Astrocyte (in vitro differentiated cells and primary cell): ENCODE measurements at regions not wholly inside any gene's neighbourhood (a gene's known extent, or its start where the extent isn't known, plus 50 kb on each side); places are given as distances from the start of the nearest gene placed in this dataset.

ENCODE experiments used
- DNase-seq: peaks from one replicate; pipeline ENCODE4 v3.0.0-alpha.2; 2010; ENCODE audit warnings: low read depth
- FAIRE-seq: peaks from 2 replicates; lab custom pipeline; 2011; peaks lifted over from hg19 to GRCh38; lab: Jason Lieb, UNC
- H2AFZ ChIP-seq: 2 replicates; pipeline ENCODE4 v1.6.0; 2012; ENCODE audit warnings: low read depth, low read length, inconsistent platforms
- H3K27ac ChIP-seq: 2 replicates; pipeline ENCODE4 v1.5.1; 2011; ENCODE audit warnings: low read depth, low read length, inconsistent platforms
- H3K27me3 ChIP-seq: 2 replicates; pipeline ENCODE4 v1.6.0; 2011; ENCODE audit warnings: low read length, inconsistent platforms; ENCODE audit not compliant: insufficient read depth
- H3K36me3 ChIP-seq: 2 replicates; pipeline ENCODE4 v1.5.1; 2011; ENCODE audit warnings: low read length, inconsistent platforms; ENCODE audit not compliant: insufficient read depth
- H3K4me1 ChIP-seq: 2 replicates; pipeline ENCODE4 v1.5.1; 2011; ENCODE audit warnings: low read length, inconsistent platforms; ENCODE audit not compliant: insufficient read depth
- H3K4me2 ChIP-seq: 2 replicates; pipeline ENCODE4 v1.6.0; 2012; ENCODE audit warnings: low read length, inconsistent platforms
- H3K4me3 ChIP-seq: 2 replicates; pipeline ENCODE4 v1.5.1; 2011; ENCODE audit warnings: low read depth, mild to moderate bottlenecking, low read length, inconsistent platforms; ENCODE audit not compliant: insufficient read depth
- H3K79me2 ChIP-seq: 2 replicates; pipeline ENCODE4 v1.6.0; 2012; ENCODE audit warnings: mild to moderate bottlenecking, low read length, inconsistent platforms; ENCODE audit not compliant: insufficient read depth
- H3K9ac ChIP-seq: 2 replicates; pipeline ENCODE4 v1.6.0; 2012; ENCODE audit warnings: mild to moderate bottlenecking, low read length, inconsistent platforms
- H3K9me3 ChIP-seq: 2 replicates; pipeline ENCODE4 v1.5.1; 2012; ENCODE audit warnings: low read depth, mild to moderate bottlenecking, low read length, inconsistent platforms; ENCODE audit not compliant: insufficient read depth
- H4K20me1 ChIP-seq: 2 replicates; pipeline ENCODE4 v1.6.0; 2012; ENCODE audit warnings: low read length, inconsistent platforms; ENCODE audit not compliant: insufficient read depth
- H3K27ac Mint-ChIP-seq: one replicate; pipeline ENCODE4 v1.8.0; 2021; ENCODE audit warnings: mild to moderate bottlenecking, mixed read lengths; ENCODE audit not compliant: unreplicated experiment
- H3K27me3 Mint-ChIP-seq: one replicate; pipeline ENCODE4 v1.8.0; 2021; ENCODE audit warnings: low read depth, mixed read lengths; ENCODE audit not compliant: unreplicated experiment
- H3K36me3 Mint-ChIP-seq: one replicate; pipeline ENCODE4 v1.8.0; 2021; ENCODE audit warnings: low read depth, mixed read lengths; ENCODE audit not compliant: unreplicated experiment
- H3K4me1 Mint-ChIP-seq: one replicate; pipeline ENCODE4 v1.8.0; 2021; ENCODE audit warnings: low read depth, mixed read lengths; ENCODE audit not compliant: unreplicated experiment
- H3K4me3 Mint-ChIP-seq: one replicate; pipeline ENCODE4 v1.8.0; 2021; ENCODE audit warnings: mild to moderate bottlenecking, moderate library complexity, mixed read lengths; ENCODE audit not compliant: unreplicated experiment
- H3K9me3 Mint-ChIP-seq: one replicate; pipeline ENCODE4 v1.8.0; 2021; ENCODE audit warnings: mild to moderate bottlenecking, mixed read lengths; ENCODE audit not compliant: unreplicated experiment
- CTCF ChIP-seq: IDR thresholded peaks from 2 replicates; pipeline ENCODE4 v1.5.1; 2011; ENCODE audit warnings: low read depth, mild to moderate bottlenecking, inconsistent platforms, low read length, moderate library complexity; ENCODE audit not compliant: insufficient read depth
- EZH2 ChIP-seq: IDR thresholded peaks from 2 replicates; pipeline ENCODE4 v1.6.1; 2012; ENCODE audit warnings: mild to moderate bottlenecking, low read length, inconsistent platforms; ENCODE audit not compliant: insufficient read depth

DNA sequence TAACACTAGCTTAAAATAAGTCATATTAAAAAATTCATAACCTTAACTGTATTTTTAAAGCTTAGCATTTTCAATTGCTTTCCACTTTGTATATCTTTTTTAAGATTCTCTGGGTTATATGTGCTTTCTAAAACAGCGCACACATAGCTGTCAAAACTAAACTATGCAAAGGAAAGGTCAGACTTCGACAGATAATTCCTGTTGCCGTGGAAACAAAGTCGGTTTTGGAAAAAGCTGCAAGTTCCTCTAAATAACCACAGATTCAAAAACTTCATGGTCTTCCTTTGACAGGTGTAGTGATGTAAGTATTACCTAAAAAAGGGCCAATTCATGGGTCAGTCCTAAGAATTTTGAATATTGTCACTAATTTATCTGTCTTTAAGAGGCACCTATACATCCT, 249.6 kb upstream of the TFPI start:
- Histone ChIP-seq H3K4me2 (no peak overlapping the region), H3K9me3 (no peaks in the 10 kb centered on the region), H3K9ac (no peak overlapping the region), H3K4me3 (no peak overlapping the region), H3K79me2 (no peaks in the 10 kb centered on the region), H3K27ac (no peak overlapping the region), H2AFZ (no peak overlapping the region), H3K36me3 (no peaks in the 10 kb centered on the region), H3K4me1 (no peaks in the 10 kb centered on the region), H4K20me1 (no peaks in the 10 kb centered on the region), H3K27me3 (no peaks in the 10 kb centered on the region)
- H3K27ac Mint-ChIP-seq, result no peak overlapping the region
- no peaks in the 10 kb centered on the region for H3K9me3 Mint-ChIP-seq
- FAIRE-seq (no peak), DNase-seq (no peak)
- no peak overlapping the region for H3K4me3 Mint-ChIP-seq
- no peaks in the 10 kb centered on the region for H3K36me3 Mint-ChIP-seq
- H3K4me1 Mint-ChIP-seq, result no peaks in the 10 kb centered on the region
- no peaks in the 10 kb centered on the region for H3K27me3 Mint-ChIP-seq
- TF ChIP-seq EZH2 (no peak), CTCF (no peak)

DNA sequence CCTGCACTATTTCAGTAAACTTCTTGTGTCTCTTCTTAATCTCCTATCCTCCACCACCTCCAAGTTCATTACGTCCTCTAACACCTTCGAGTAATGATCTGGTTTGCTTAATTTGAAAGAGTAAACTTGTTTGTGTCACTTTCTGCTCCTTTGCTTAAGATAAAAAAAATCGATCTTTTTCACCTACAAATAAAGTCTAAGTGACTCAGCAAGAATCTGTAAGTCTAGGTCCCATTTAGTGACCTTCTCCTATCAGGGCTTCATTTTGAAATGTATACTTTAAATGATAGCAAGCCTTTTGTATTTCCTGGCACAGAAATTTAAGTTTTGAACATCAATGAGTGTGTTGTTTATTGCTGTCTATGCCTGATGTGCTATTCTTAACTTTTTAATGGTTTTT, 260.9 kb upstream of the TFPI start:
- H3K27ac Mint-ChIP-seq, result no peak overlapping the region
- H3K27ac ChIP-seq, result no peak overlapping the region
- H3K36me3 Mint-ChIP-seq, result no peaks in the 10 kb centered on the region
- no peaks in the 10 kb centered on the region for H3K9me3 ChIP-seq
- no peaks in the 10 kb centered on the region for H3K36me3 ChIP-seq
- no peaks in the 10 kb centered on the region for H3K9me3 Mint-ChIP-seq
- H3K4me2 ChIP-seq, result no peak overlapping the region
- no peaks in the 10 kb centered on the region for H3K27me3 Mint-ChIP-seq
- H3K4me3 ChIP-seq, result no peak overlapping the region
- no peaks in the 10 kb centered on the region for H3K79me2 ChIP-seq
- H3K4me3 Mint-ChIP-seq, result no peak overlapping the region
- no peaks in the 10 kb centered on the region for H3K4me1 Mint-ChIP-seq
- TF ChIP-seq CTCF, result no peak
- no peak overlapping the region for H3K9ac ChIP-seq
- no peaks in the 10 kb centered on the region for H3K4me1 ChIP-seq
- H2AFZ ChIP-seq, result no peak overlapping the region
- no peak for DNase-seq
- no peak for FAIRE-seq
- no peaks in the 10 kb centered on the region for H4K20me1 ChIP-seq
- no peaks in the 10 kb centered on the region for H3K27me3 ChIP-seq

GRCh38 chr2:187819624-187820023, 265.4 kb upstream of the TFPI start:
- Histone ChIP-seq H2AFZ (no peak overlapping the region), H3K79me2 (no peaks in the 10 kb centered on the region), H3K27me3 (no peaks in the 10 kb centered on the region), H3K4me1 (no peaks in the 10 kb centered on the region), H3K4me3 (no peak overlapping the region), H3K9ac (no peak overlapping the region), H4K20me1 (no peaks in the 10 kb centered on the region), H3K36me3 (no peaks in the 10 kb centered on the region), H3K27ac (no peak overlapping the region), H3K4me2 (no peak overlapping the region), H3K9me3 (no peaks in the 10 kb centered on the region)
- H3K27me3 Mint-ChIP-seq, result no peaks in the 10 kb centered on the region
- no peaks in the 10 kb centered on the region for H3K9me3 Mint-ChIP-seq
- H3K36me3 Mint-ChIP-seq, result no peaks in the 10 kb centered on the region
- no peak overlapping the region for H3K27ac Mint-ChIP-seq
- TF ChIP-seq CTCF, result no peak
- TF ChIP-seq EZH2, result no peak
- DNase-seq (no peak), FAIRE-seq (no peak)
- H3K4me3 Mint-ChIP-seq, result no peak overlapping the region
- H3K4me1 Mint-ChIP-seq, result no peaks in the 10 kb centered on the region
